IMR-90 (cell line): ENCODE measurements at regions not wholly inside any gene's neighbourhood (a gene's known extent, or its start where the extent isn't known, plus 50 kb on each side); places are given as distances from the start of the nearest gene placed in this dataset.

Experiments
- ATAC-seq: fragments of 200-7000 bp; cut with Tn5 transposase; 2 replicates; pipeline ENCODE4 v1.9.1; 2020; ENCODE audit warnings: low read depth, mild to moderate bottlenecking, moderate library complexity
- BruUV-seq: library from RNA; stranded (reverse); fragments of 400-500 nt; replicated peaks from 2 replicates; lab custom pipeline; 2021; lab: Mats Ljungman, UMichigan
- CTCF ChIA-PET: fragments of 300-600 bp; formaldehyde crosslinking; extraction: SDS; loops from one replicate; lab custom pipeline; 2021; ENCODE audit warnings: antibody characterized with exemption; lab: Yijun Ruan, JAX
- POLR2A ChIA-PET: fragments of 300-600 bp; sonication (Branson Sonifier 250); formaldehyde crosslinking; loops from one replicate; lab custom pipeline; 2022; ENCODE audit warnings: antibody characterized with exemption; ENCODE audit not compliant: unreplicated experiment; lab: Charles Lee
- DNase-seq: peaks from one replicate; pipeline ENCODE4 v3.0.0; 2013
- H2AFZ ChIP-seq: replicated peaks from 2 replicates; pipeline ENCODE3; 2013; ENCODE audit warnings: low read length, mild to moderate bottlenecking; ENCODE audit not compliant: poor library complexity
- H2AK5ac ChIP-seq: 2 replicates; pipeline ENCODE4 v1.6.1; 2013; ENCODE audit warnings: low read depth, low read length, inconsistent platforms
- H2AK9ac ChIP-seq: replicated peaks from 2 replicates; pipeline ENCODE3; 2013; ENCODE audit warnings: mild to moderate bottlenecking, low read depth, low read length, moderate library complexity; ENCODE audit not compliant: poor library complexity
- H2BK120ac ChIP-seq: 2 replicates; pipeline ENCODE4 v1.6.1; 2013; ENCODE audit warnings: low read depth, low read length, inconsistent platforms
- H2BK15ac ChIP-seq: 3 replicates; pipeline ENCODE4 v1.6.1; 2013; ENCODE audit warnings: low read depth, low read length, inconsistent platforms
- H2BK20ac ChIP-seq: 2 replicates; pipeline ENCODE4 v1.6.1; 2013; ENCODE audit warnings: low read depth, mild to moderate bottlenecking, inconsistent platforms, low read length, moderate library complexity
- H2BK5ac ChIP-seq: 2 replicates; pipeline ENCODE4 v1.6.1; 2013; ENCODE audit warnings: mild to moderate bottlenecking, low read depth, low read length, inconsistent platforms; ENCODE audit not compliant: poor library complexity, severe bottlenecking
- H3K14ac ChIP-seq: replicated peaks from 2 replicates; pipeline ENCODE4 v1.6.1; 2013; ENCODE audit warnings: low read depth, low read length, inconsistent platforms
- H3K18ac ChIP-seq: 2 replicates; pipeline ENCODE4 v1.6.1; 2013; ENCODE audit warnings: low read depth, low read length, control low read depth
- H3K23ac ChIP-seq: 2 replicates; pipeline ENCODE4 v1.6.1; 2013; ENCODE audit warnings: low read depth, low read length, inconsistent platforms
- H3K27ac ChIP-seq: 2 replicates; pipeline ENCODE4 v1.5.1; 2013; ENCODE audit warnings: mild to moderate bottlenecking, control low read depth, low read length; ENCODE audit not compliant: insufficient read depth
- H3K27me3 ChIP-seq: 2 replicates; pipeline ENCODE4 v1.6.1; 2013; ENCODE audit warnings: low read length; ENCODE audit not compliant: control insufficient read depth, insufficient read depth
- H3K36me3 ChIP-seq: 2 replicates; pipeline ENCODE4 v1.6.1; 2013; ENCODE audit warnings: low read length, mixed read lengths; ENCODE audit not compliant: control insufficient read depth, insufficient read depth
- H3K4ac ChIP-seq: 2 replicates; pipeline ENCODE4 v1.6.1; 2013; ENCODE audit warnings: low read depth, low read length, inconsistent platforms
- H3K4me1 ChIP-seq: 2 replicates; pipeline ENCODE4 v1.6.1; 2013; ENCODE audit warnings: low read length, mixed read lengths; ENCODE audit not compliant: control insufficient read depth, insufficient read depth
- H3K4me2 ChIP-seq: 2 replicates; pipeline ENCODE4 v1.6.1; 2013; ENCODE audit warnings: low read depth, mild to moderate bottlenecking, control low read depth, low read length, moderate library complexity
- H3K4me3 ChIP-seq: 2 replicates; pipeline ENCODE4 v1.5.1; 2013; ENCODE audit warnings: low read depth, mild to moderate bottlenecking, control low read depth, low read length, moderate library complexity; ENCODE audit not compliant: insufficient read depth
- H3K56ac ChIP-seq: 2 replicates; pipeline ENCODE4 v1.6.1; 2013; ENCODE audit warnings: low read length, inconsistent platforms; ENCODE audit not compliant: insufficient read depth; ENCODE audit errors: extremely low read depth
- H3K79me1 ChIP-seq, 2 experiments: 2 replicates each; pipeline ENCODE4 v1.6.1; 2013; ENCODE audit warnings: low read length in 2 of 2, inconsistent platforms in 1 of 2, low read depth in 1 of 2
- H3K9ac ChIP-seq: 2 replicates; pipeline ENCODE4 v1.6.1; 2013; ENCODE audit warnings: low read depth, low read length, control low read depth
- H3K9me1 ChIP-seq: 2 replicates; pipeline ENCODE4 v1.6.1; 2013; ENCODE audit warnings: low read length, inconsistent platforms; ENCODE audit not compliant: insufficient read depth
- H3K9me3 ChIP-seq: 2 replicates; pipeline ENCODE4 v1.6.1; 2013; ENCODE audit warnings: low read length; ENCODE audit not compliant: control insufficient read depth, insufficient read depth
- H4K20me1 ChIP-seq: 2 replicates; pipeline ENCODE4 v1.6.1; 2013; ENCODE audit warnings: low read length, inconsistent platforms; ENCODE audit not compliant: insufficient read depth
- H4K5ac ChIP-seq: 2 replicates; pipeline ENCODE4 v1.6.1; 2013; ENCODE audit warnings: mild to moderate bottlenecking, low read depth, low read length, control low read depth
- H4K8ac ChIP-seq, 2 experiments: 2 replicates each; pipeline ENCODE4 v1.6.1; 2013; ENCODE audit warnings: low read depth in 2 of 2, low read length in 2 of 2, control low read depth in 1 of 2, inconsistent platforms in 1 of 2
- H4K91ac ChIP-seq: 2 replicates; pipeline ENCODE4 v1.6.1; 2013; ENCODE audit warnings: low read depth, low read length, inconsistent platforms; ENCODE audit not compliant: insufficient read depth
- CEBPB ChIP-seq: IDR thresholded peaks from 2 replicates; pipeline ENCODE4 v1.6.1; 2012; ENCODE audit warnings: low read depth, low read length, improper control_type of control experiment
- CHD1 ChIP-seq: IDR thresholded peaks from 2 replicates; pipeline ENCODE4 v1.6.1; 2012; ENCODE audit warnings: low read depth, low read length, improper control_type of control experiment
- CTCF ChIP-seq: conservative IDR thresholded peaks from 2 replicates; pipeline ENCODE4 v1.5.1; 2012; ENCODE audit warnings: mild to moderate bottlenecking, low read depth, low read length, improper control_type of control experiment
- FOS ChIP-seq: fragments of 150-350 bp; IDR thresholded peaks from 2 replicates; pipeline ENCODE4 v1.6.1; 2016; ENCODE audit warnings: low read depth, low read length
- MAFK ChIP-seq: IDR thresholded peaks from 2 replicates; pipeline ENCODE4 v1.6.1; 2012; ENCODE audit warnings: low read depth, low read length, improper control_type of control experiment
- MXI1 ChIP-seq: IDR thresholded peaks from 2 replicates; pipeline ENCODE4 v1.6.1; 2012; ENCODE audit warnings: low read depth, mild to moderate bottlenecking, low read length, moderate library complexity, borderline replicate concordance
- POLR2A ChIP-seq: IDR thresholded peaks from 2 replicates; pipeline ENCODE4 v1.6.1; 2012; ENCODE audit warnings: mild to moderate bottlenecking, low read depth, low read length
- RFX5 ChIP-seq: IDR thresholded peaks from 2 replicates; pipeline ENCODE4 v1.8.0; 2012; ENCODE audit warnings: low read depth, mild to moderate bottlenecking, low read length, moderate library complexity
- USF2 ChIP-seq: fragments of 150-350 bp; IDR thresholded peaks from 2 replicates; pipeline ENCODE4 v1.6.1; 2017; ENCODE audit warnings: mild to moderate bottlenecking, antibody characterized with exemption, low read length, low read depth
- WGBS, 2 experiments: methylation state at CpG; one replicate each; pipeline versions ENCODE4 v1.1.5 to v1.1.7; 2013; ENCODE audit warnings: missing lambda C conversion rate in 2 of 2; ENCODE audit not compliant: insufficient read length in 1 of 2; ENCODE audit errors: extremely low coverage in 2 of 2; 5-methylcytosine and 5-hydroxymethylcytosine counted together
- dilution Hi-C: fragments of 300-500 bp; cut with HindIII; formaldehyde crosslinking; loops from one replicate; pipeline ENCODE4 v1.14.3; 2018; ENCODE audit warnings: low sequenced_read_pairs; ENCODE audit not compliant: unreplicated experiment
- in situ Hi-C: fragments of 300-500 bp; cut with MboI; formaldehyde crosslinking; loops from 3 replicates; pipeline ENCODE4 v1.14.3; 2019; ENCODE audit warnings: low sequenced_read_pairs, inconsistent platforms, mixed read lengths
- intact Hi-C: fragments of 100-400 bp; cut with micrococcal nuclease; formaldehyde crosslinking; loops from 2 replicates; pipeline ENCODE4 v1.10.0; 2022

GRCh38 chr10:131682271-131682962, 218.4 kb upstream of the PPP2R2D start:
- in situ Hi-C loops, result no loop called here
- Histone ChIP-seq H3K4me3 (no peak overlapping the region), H4K91ac (no peak overlapping the region), H3K79me1 (no peaks in the 10 kb centered on the region), H3K9me3 (peaks cover 50% of the 10 kb centered on the region), H3K9me1 (no peaks in the 10 kb centered on the region), H2AFZ (no peak overlapping the region), H2BK5ac (no peak overlapping the region), H3K27me3 (no peaks in the 10 kb centered on the region), H3K36me3 (no peaks in the 10 kb centered on the region), H2AK5ac (no peak overlapping the region), H4K8ac (no peak overlapping the region), H2BK20ac (no peak overlapping the region), H2BK120ac (no peak overlapping the region), H3K23ac (no peak overlapping the region), H3K27ac (no peak overlapping the region), H4K20me1 (no peaks in the 10 kb centered on the region), H3K4ac (no peak overlapping the region), H3K14ac (no peak overlapping the region), H2AK9ac (no peak overlapping the region), H3K18ac (no peak overlapping the region), H3K56ac (no peak overlapping the region), H3K4me2 (no peak overlapping the region), H3K9ac (no peak overlapping the region), H4K5ac (no peak overlapping the region), H2BK15ac (no peak overlapping the region), H3K4me1 (no peaks in the 10 kb centered on the region)
- no peak for DNase-seq
- TF ChIP-seq POLR2A (no peak), CHD1 (no peak), CEBPB (no peak), CTCF (no peak), FOS (no peak), USF2 (no peak), RFX5 (no peak), MXI1 (no peak), MAFK (no peak)
- intact Hi-C loops, result no loop called here
- WGBS, 2 experiments, result 58% methylated on average over 12 of the region's 20 CpGs; no CpG with 5 or more reads in 1 of the 2 experiments
- POLR2A ChIA-PET, result no interaction called here
- BruUV-seq, result no TSS peak
- dilution Hi-C loops, result no loop called here
- no peak for ATAC-seq
- CTCF ChIA-PET, result no interaction called here
